IMR-90 (cell line): ENCODE measurements at regions not wholly inside any gene's neighbourhood (a gene's known extent, or its start where the extent isn't known, plus 50 kb on each side); places are given as distances from the start of the nearest gene placed in this dataset.

Experiments
- ATAC-seq: fragments of 200-7000 bp; cut with Tn5 transposase; 2 replicates; pipeline ENCODE4 v1.9.1; 2020; ENCODE audit warnings: low read depth, mild to moderate bottlenecking, moderate library complexity
- BruUV-seq: library from RNA; stranded (reverse); fragments of 400-500 nt; replicated peaks from 2 replicates; lab custom pipeline; 2021; lab: Mats Ljungman, UMichigan
- CTCF ChIA-PET: fragments of 300-600 bp; formaldehyde crosslinking; extraction: SDS; loops from one replicate; lab custom pipeline; 2021; ENCODE audit warnings: antibody characterized with exemption; lab: Yijun Ruan, JAX
- POLR2A ChIA-PET: fragments of 300-600 bp; sonication (Branson Sonifier 250); formaldehyde crosslinking; loops from one replicate; lab custom pipeline; 2022; ENCODE audit warnings: antibody characterized with exemption; ENCODE audit not compliant: unreplicated experiment; lab: Charles Lee
- DNase-seq: peaks from one replicate; pipeline ENCODE4 v3.0.0; 2013
- H2AFZ ChIP-seq: replicated peaks from 2 replicates; pipeline ENCODE3; 2013; ENCODE audit warnings: low read length, mild to moderate bottlenecking; ENCODE audit not compliant: poor library complexity
- H2AK5ac ChIP-seq: 2 replicates; pipeline ENCODE4 v1.6.1; 2013; ENCODE audit warnings: low read depth, low read length, inconsistent platforms
- H2AK9ac ChIP-seq: replicated peaks from 2 replicates; pipeline ENCODE3; 2013; ENCODE audit warnings: mild to moderate bottlenecking, low read depth, low read length, moderate library complexity; ENCODE audit not compliant: poor library complexity
- H2BK120ac ChIP-seq: 2 replicates; pipeline ENCODE4 v1.6.1; 2013; ENCODE audit warnings: low read depth, low read length, inconsistent platforms
- H2BK15ac ChIP-seq: 3 replicates; pipeline ENCODE4 v1.6.1; 2013; ENCODE audit warnings: low read depth, low read length, inconsistent platforms
- H2BK20ac ChIP-seq: 2 replicates; pipeline ENCODE4 v1.6.1; 2013; ENCODE audit warnings: low read depth, mild to moderate bottlenecking, inconsistent platforms, low read length, moderate library complexity
- H2BK5ac ChIP-seq: 2 replicates; pipeline ENCODE4 v1.6.1; 2013; ENCODE audit warnings: mild to moderate bottlenecking, low read depth, low read length, inconsistent platforms; ENCODE audit not compliant: poor library complexity, severe bottlenecking
- H3K14ac ChIP-seq: replicated peaks from 2 replicates; pipeline ENCODE4 v1.6.1; 2013; ENCODE audit warnings: low read depth, low read length, inconsistent platforms
- H3K18ac ChIP-seq: 2 replicates; pipeline ENCODE4 v1.6.1; 2013; ENCODE audit warnings: low read depth, low read length, control low read depth
- H3K23ac ChIP-seq: 2 replicates; pipeline ENCODE4 v1.6.1; 2013; ENCODE audit warnings: low read depth, low read length, inconsistent platforms
- H3K27ac ChIP-seq: 2 replicates; pipeline ENCODE4 v1.5.1; 2013; ENCODE audit warnings: mild to moderate bottlenecking, control low read depth, low read length; ENCODE audit not compliant: insufficient read depth
- H3K27me3 ChIP-seq: 2 replicates; pipeline ENCODE4 v1.6.1; 2013; ENCODE audit warnings: low read length; ENCODE audit not compliant: control insufficient read depth, insufficient read depth
- H3K36me3 ChIP-seq: 2 replicates; pipeline ENCODE4 v1.6.1; 2013; ENCODE audit warnings: low read length, mixed read lengths; ENCODE audit not compliant: control insufficient read depth, insufficient read depth
- H3K4ac ChIP-seq: 2 replicates; pipeline ENCODE4 v1.6.1; 2013; ENCODE audit warnings: low read depth, low read length, inconsistent platforms
- H3K4me1 ChIP-seq: 2 replicates; pipeline ENCODE4 v1.6.1; 2013; ENCODE audit warnings: low read length, mixed read lengths; ENCODE audit not compliant: control insufficient read depth, insufficient read depth
- H3K4me2 ChIP-seq: 2 replicates; pipeline ENCODE4 v1.6.1; 2013; ENCODE audit warnings: low read depth, mild to moderate bottlenecking, control low read depth, low read length, moderate library complexity
- H3K4me3 ChIP-seq: 2 replicates; pipeline ENCODE4 v1.5.1; 2013; ENCODE audit warnings: low read depth, mild to moderate bottlenecking, control low read depth, low read length, moderate library complexity; ENCODE audit not compliant: insufficient read depth
- H3K56ac ChIP-seq: 2 replicates; pipeline ENCODE4 v1.6.1; 2013; ENCODE audit warnings: low read length, inconsistent platforms; ENCODE audit not compliant: insufficient read depth; ENCODE audit errors: extremely low read depth
- H3K79me1 ChIP-seq, 2 experiments: 2 replicates each; pipeline ENCODE4 v1.6.1; 2013; ENCODE audit warnings: low read length in 2 of 2, inconsistent platforms in 1 of 2, low read depth in 1 of 2
- H3K9ac ChIP-seq: 2 replicates; pipeline ENCODE4 v1.6.1; 2013; ENCODE audit warnings: low read depth, low read length, control low read depth
- H3K9me1 ChIP-seq: 2 replicates; pipeline ENCODE4 v1.6.1; 2013; ENCODE audit warnings: low read length, inconsistent platforms; ENCODE audit not compliant: insufficient read depth
- H3K9me3 ChIP-seq: 2 replicates; pipeline ENCODE4 v1.6.1; 2013; ENCODE audit warnings: low read length; ENCODE audit not compliant: control insufficient read depth, insufficient read depth
- H4K20me1 ChIP-seq: 2 replicates; pipeline ENCODE4 v1.6.1; 2013; ENCODE audit warnings: low read length, inconsistent platforms; ENCODE audit not compliant: insufficient read depth
- H4K5ac ChIP-seq: 2 replicates; pipeline ENCODE4 v1.6.1; 2013; ENCODE audit warnings: mild to moderate bottlenecking, low read depth, low read length, control low read depth
- H4K8ac ChIP-seq, 2 experiments: 2 replicates each; pipeline ENCODE4 v1.6.1; 2013; ENCODE audit warnings: low read depth in 2 of 2, low read length in 2 of 2, control low read depth in 1 of 2, inconsistent platforms in 1 of 2
- H4K91ac ChIP-seq: 2 replicates; pipeline ENCODE4 v1.6.1; 2013; ENCODE audit warnings: low read depth, low read length, inconsistent platforms; ENCODE audit not compliant: insufficient read depth
- BHLHE40 ChIP-seq: fragments of 150-350 bp; IDR thresholded peaks from 2 replicates; pipeline ENCODE4 v1.6.1; 2016; ENCODE audit warnings: mild to moderate bottlenecking, low read depth, low read length
- CEBPB ChIP-seq: IDR thresholded peaks from 2 replicates; pipeline ENCODE4 v1.6.1; 2012; ENCODE audit warnings: low read depth, low read length, improper control_type of control experiment
- CHD1 ChIP-seq: IDR thresholded peaks from 2 replicates; pipeline ENCODE4 v1.6.1; 2012; ENCODE audit warnings: low read depth, low read length, improper control_type of control experiment
- CTCF ChIP-seq: conservative IDR thresholded peaks from 2 replicates; pipeline ENCODE4 v1.5.1; 2012; ENCODE audit warnings: mild to moderate bottlenecking, low read depth, low read length, improper control_type of control experiment
- ELK1 ChIP-seq: fragments of 150-350 bp; IDR thresholded peaks from 2 replicates; pipeline ENCODE4 v1.6.1; 2016; ENCODE audit warnings: low read depth, mild to moderate bottlenecking, low read length, moderate library complexity, borderline replicate concordance
- FOS ChIP-seq: fragments of 150-350 bp; IDR thresholded peaks from 2 replicates; pipeline ENCODE4 v1.6.1; 2016; ENCODE audit warnings: low read depth, low read length
- MAFK ChIP-seq: IDR thresholded peaks from 2 replicates; pipeline ENCODE4 v1.6.1; 2012; ENCODE audit warnings: low read depth, low read length, improper control_type of control experiment
- MAZ ChIP-seq: IDR thresholded peaks from 2 replicates; pipeline ENCODE4 v1.6.1; 2012; ENCODE audit warnings: low read depth, mild to moderate bottlenecking, low read length, improper control_type of control experiment, moderate library complexity, borderline replicate concordance
- MXI1 ChIP-seq: IDR thresholded peaks from 2 replicates; pipeline ENCODE4 v1.6.1; 2012; ENCODE audit warnings: low read depth, mild to moderate bottlenecking, low read length, moderate library complexity, borderline replicate concordance
- NFE2L2 ChIP-seq: fragments of 150-350 bp; IDR thresholded peaks from 2 replicates; pipeline ENCODE4 v1.6.1; 2016; ENCODE audit warnings: low read depth, mild to moderate bottlenecking, low read length
- POLR2A ChIP-seq: IDR thresholded peaks from 2 replicates; pipeline ENCODE4 v1.6.1; 2012; ENCODE audit warnings: mild to moderate bottlenecking, low read depth, low read length
- RAD21 ChIP-seq: IDR thresholded peaks from 2 replicates; pipeline ENCODE4 v1.6.1; 2012; ENCODE audit warnings: low read length, improper control_type of control experiment
- RCOR1 ChIP-seq: IDR thresholded peaks from 2 replicates; pipeline ENCODE4 v1.6.1; 2012; ENCODE audit warnings: mild to moderate bottlenecking, low read length, improper control_type of control experiment; ENCODE audit not compliant: insufficient replicate concordance
- RFX5 ChIP-seq: IDR thresholded peaks from 2 replicates; pipeline ENCODE4 v1.8.0; 2012; ENCODE audit warnings: low read depth, mild to moderate bottlenecking, low read length, moderate library complexity
- SMC3 ChIP-seq: fragments of 150-350 bp; IDR thresholded peaks from 2 replicates; pipeline ENCODE4 v1.6.1; 2016; ENCODE audit warnings: low read depth, mild to moderate bottlenecking, antibody characterized with exemption, low read length, moderate library complexity
- USF2 ChIP-seq: fragments of 150-350 bp; IDR thresholded peaks from 2 replicates; pipeline ENCODE4 v1.6.1; 2017; ENCODE audit warnings: mild to moderate bottlenecking, antibody characterized with exemption, low read length, low read depth
- WGBS, 2 experiments: methylation state at CpG; one replicate each; pipeline versions ENCODE4 v1.1.5 to v1.1.7; 2013; ENCODE audit warnings: missing lambda C conversion rate in 2 of 2; ENCODE audit not compliant: insufficient read length in 1 of 2; ENCODE audit errors: extremely low coverage in 2 of 2; 5-methylcytosine and 5-hydroxymethylcytosine counted together
- dilution Hi-C: fragments of 300-500 bp; cut with HindIII; formaldehyde crosslinking; loops from one replicate; pipeline ENCODE4 v1.14.3; 2018; ENCODE audit warnings: low sequenced_read_pairs; ENCODE audit not compliant: unreplicated experiment
- in situ Hi-C: fragments of 300-500 bp; cut with MboI; formaldehyde crosslinking; loops from 3 replicates; pipeline ENCODE4 v1.14.3; 2019; ENCODE audit warnings: low sequenced_read_pairs, inconsistent platforms, mixed read lengths
- intact Hi-C: fragments of 100-400 bp; cut with micrococcal nuclease; formaldehyde crosslinking; loops from 2 replicates; pipeline ENCODE4 v1.10.0; 2022

DNA sequence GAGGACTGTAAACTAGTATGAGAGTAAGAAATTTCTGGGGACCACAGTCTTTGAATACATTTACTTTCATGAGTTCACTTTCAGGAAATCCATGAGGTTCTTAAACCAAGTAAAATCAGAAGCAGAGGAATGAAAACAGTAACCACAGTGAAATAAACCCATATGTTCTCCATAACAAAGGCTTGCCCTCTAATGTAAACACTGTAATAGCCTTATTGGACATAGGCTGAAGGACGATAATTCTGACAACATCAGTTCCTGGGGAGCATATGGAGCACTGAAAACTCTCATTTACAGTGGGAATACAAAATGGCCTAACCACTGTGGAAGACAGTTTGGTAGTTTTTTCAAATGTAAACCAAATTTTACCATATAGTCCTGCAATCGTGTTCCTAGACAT is 965.8 kb downstream of the NSUN3 start:
- H4K91ac ChIP-seq: no peak overlapping the region
- H4K20me1 ChIP-seq: no peaks in the 10 kb centered on the region
- H3K14ac ChIP-seq: no peak overlapping the region
- H3K18ac ChIP-seq: no peak overlapping the region
- no peak overlapping the region for H4K5ac ChIP-seq
- no peak for ATAC-seq
- intact Hi-C loops (no loop called here), in situ Hi-C loops (no loop called here), dilution Hi-C loops (no loop called here)
- H3K4me3 ChIP-seq: no peak overlapping the region
- no peak overlapping the region for H3K56ac ChIP-seq
- no peaks in the 10 kb centered on the region for H3K9me3 ChIP-seq
- H2BK15ac ChIP-seq: no peak overlapping the region
- TF ChIP-seq CEBPB: no peak
- no peak for TF ChIP-seq MAZ
- no peak for TF ChIP-seq MAFK
- TF ChIP-seq POLR2A: no peak
- TF ChIP-seq CTCF: no peak
- TF ChIP-seq MXI1: no peak
- no peak for TF ChIP-seq CHD1
- TF ChIP-seq ELK1: no peak
- no peak for TF ChIP-seq BHLHE40
- TF ChIP-seq RAD21: no peak
- TF ChIP-seq USF2: no peak
- no peak for TF ChIP-seq RFX5
- TF ChIP-seq FOS: no peak
- TF ChIP-seq SMC3: no peak
- TF ChIP-seq RCOR1: no peak
- TF ChIP-seq NFE2L2: no peak
- no peak for DNase-seq
- H2BK5ac ChIP-seq: no peak overlapping the region
- H2BK120ac ChIP-seq: no peak overlapping the region
- no peak overlapping the region for H2AFZ ChIP-seq
- ChIA-PET POLR2A (no interaction called here), CTCF (no interaction called here)
- no peak overlapping the region for H3K4me2 ChIP-seq
- no peaks in the 10 kb centered on the region for H3K36me3 ChIP-seq
- no peaks in the 10 kb centered on the region for H3K9me1 ChIP-seq
- WGBS, 2 experiments: no CpG with 5 or more reads among the region's 2 CpGs
- H3K27me3 ChIP-seq: no peaks in the 10 kb centered on the region
- H3K9ac ChIP-seq: no peak overlapping the region
- no peaks in the 10 kb centered on the region for H3K4me1 ChIP-seq
- H2AK9ac ChIP-seq: no peak overlapping the region
- no peak overlapping the region for H4K8ac ChIP-seq
- H2AK5ac ChIP-seq: no peak overlapping the region
- H3K4ac ChIP-seq: no peak overlapping the region
- H3K79me1 ChIP-seq: no peaks in the 10 kb centered on the region
- no TSS peak for BruUV-seq
- H3K23ac ChIP-seq: no peak overlapping the region
- H2BK20ac ChIP-seq: no peak overlapping the region
- no peak overlapping the region for H3K27ac ChIP-seq
